ENCODE measurements at regions not wholly inside any gene's neighbourhood (a gene's known extent, or its start where the extent isn't known, plus 50 kb on each side); places are given as distances from the start of the nearest gene placed in this dataset.

GRCh38 chr9:115398996-115399395 lies 281.0 kb upstream of the TNC start:
- Histone ChIP-seq H3K4me2 (no peak overlapping the region), H3K9me3 (no peaks in the 10 kb centered on the region), H3K4me3 (no peak overlapping the region), H3K4me1 (peaks cover 8% of the 10 kb centered on the region; the same call in 1 of the 3 replicates), H3K27ac (no peak overlapping the region)
- ChIA-PET POLR2A (no interaction called here), CTCF (no interaction called here)
- DNase-seq (ENCODE audit: low read depth in 1 of 2, low spot score in 1 of 2): no peak
- TF ChIP-seq EHMT2 (IDR thresholded peaks at IDR 0.05; ENCODE audit: low read depth) (no peak), NR3C1 (IDR thresholded peaks at IDR 0.05) (no peak), BCL3 (IDR thresholded peaks at IDR 0.05) (no peak), RAD21 (conservative IDR thresholded peaks at IDR 0.05 in 1 of 2, IDR thresholded peaks at IDR 0.05 in 1 of 2) (no peak), CHD2 (IDR thresholded peaks at IDR 0.05; ENCODE audit: low read length, partially characterized antibody) (no peak), CBX8 (IDR thresholded peaks at IDR 0.05) (no peak), REST (IDR thresholded peaks at IDR 0.05) (no peak)
- no peak for FAIRE-seq
- ATAC-seq: no peak
- 58% methylated on average over 1 of the region's 1 CpG for WGBS (ENCODE audit: missing lambda C conversion rate)

- FAIRE-seq (no peak), ATAC-seq (no peak), DNase-seq (ENCODE audit: low read depth in 1 of 2, low spot score in 1 of 2) (no peak)
- POLR2A ChIA-PET: no interaction called here
- no peak overlapping the region for H3K4me3 ChIP-seq
- no peaks in the 10 kb centered on the region for H3K9me3 ChIP-seq
- CTCF ChIA-PET: interaction anchor here (1.7 kb wide), 1 partner anchor 9 kb away, joined by 3 read pairs; no protein-coding TSS in a partner anchor
- no peak for TF ChIP-seq ESRRA (IDR thresholded peaks at IDR 0.05; ENCODE audit: borderline replicate concordance, low read length)
- H3K27ac ChIP-seq: no peak overlapping the region
- WGBS (ENCODE audit: missing lambda C conversion rate): 77% methylated on average over 3 of the region's 3 CpGs
- no peak overlapping the region for H3K4me2 ChIP-seq
- H3K4me1 ChIP-seq: peaks cover 5% of the 10 kb centered on the region; the same call in 1 of the 3 replicates
Observed at GRCh38 chr9:115400796-115401195, 282.8 kb upstream of the TNC start.

- Histone ChIP-seq H3K4me1 (no peaks in the 10 kb centered on the region), H3K27ac (no peak overlapping the region), H3K9me3 (no peaks in the 10 kb centered on the region), H3K4me2 (no peak overlapping the region), H3K4me3 (no peak overlapping the region)
- no peak for TF ChIP-seq PBX3 (IDR thresholded peaks at IDR 0.05)
- TF ChIP-seq JUNB (IDR thresholded peaks at IDR 0.05): no peak
- no peak for TF ChIP-seq PHF8 (IDR thresholded peaks at IDR 0.05; ENCODE audit: borderline replicate concordance, low read depth)
- no peak for TF ChIP-seq BCL3 (IDR thresholded peaks at IDR 0.05)
- no peak for TF ChIP-seq CHD4 (IDR thresholded peaks at IDR 0.05; ENCODE audit: borderline replicate concordance)
- TF ChIP-seq RAD21 (conservative IDR thresholded peaks at IDR 0.05 in 1 of 2, IDR thresholded peaks at IDR 0.05 in 1 of 2): no peak
- TF ChIP-seq USF2 (IDR thresholded peaks at IDR 0.05): no peak
- no peak for TF ChIP-seq RARB (CRISPR knock-in tag; IDR thresholded peaks at IDR 0.05)
- no peak for TF ChIP-seq NPAS2 (CRISPR knock-in tag; IDR thresholded peaks at IDR 0.05; ENCODE audit: borderline replicate concordance)
- no peak for TF ChIP-seq RNF2 (IDR thresholded peaks at IDR 0.05; ENCODE audit: borderline replicate concordance, low read depth)
- no peak for TF ChIP-seq KDM1A (IDR thresholded peaks at IDR 0.05; ENCODE audit: low read depth)
- TF ChIP-seq POLR2A (IDR thresholded peaks at IDR 0.05; ENCODE audit: low read length): no peak
- FAIRE-seq (no peak), DNase-seq (ENCODE audit: low read depth in 1 of 2, low spot score in 1 of 2) (no peak), ATAC-seq (no peak)
- WGBS (ENCODE audit: missing lambda C conversion rate): 49% methylated on average over 3 of the region's 3 CpGs
- ChIA-PET CTCF (interaction anchor here (1.7 kb wide), 1 partner anchor 8 kb away, joined by 3 read pairs; no protein-coding TSS in a partner anchor), POLR2A (no interaction called here)
Observed at GRCh38 chr9:115401756-115402327, 283.9 kb upstream of the TNC start.
